MM.1S (cell line): ENCODE measurements at regions not wholly inside any gene's neighbourhood (a gene's known extent, or its start where the extent isn't known, plus 50 kb on each side); places are given as distances from the start of the nearest gene placed in this dataset.

Experiments used
- CTCF ChIP-seq: fragments of 300-600 bp; sonication (generic); IDR thresholded peaks from 2 replicates; pipeline ENCODE4 v1.5.1; 2016; ENCODE audit warnings: antibody characterized with exemption, low read length, mixed read lengths
- EZH2 ChIP-seq: fragments of 300-600 bp; sonication (generic); optimal IDR thresholded peaks from 2 replicates; pipeline ENCODE3; 2017; ENCODE audit warnings: low read depth, mild to moderate bottlenecking, antibody characterized with exemption, low read length, mixed read lengths
- EZH2phosphoT487 ChIP-seq: fragments of 300-600 bp; sonication (generic); IDR thresholded peaks from 2 replicates; pipeline ENCODE4 v1.6.1; 2018; ENCODE audit warnings: antibody characterized with exemption, low read length

- TF ChIP-seq CTCF (no peak), EZH2 (no peak), EZH2phosphoT487 (no peak)
Measured at GRCh38 chr13:85662186-85662585, 137.0 kb downstream of the SLITRK6 start.
